ENCODE measurements at regions not wholly inside any gene's neighbourhood (a gene's known extent, or its start where the extent isn't known, plus 50 kb on each side); places are given as distances from the start of the nearest gene placed in this dataset.

- H3K27ac ChIP-seq (ENCODE audit: low read length), result no peak overlapping the region
- ATAC-seq (no peak), DNase-seq (no peak)
- Mint-ChIP-seq H3K36me3 (no peaks in the 10 kb centered on the region), H3K4me1 (no peaks in the 10 kb centered on the region), H3K27ac (no peak overlapping the region), H3K9me3 (no peaks in the 10 kb centered on the region), H3K4me3 (no peak overlapping the region), H3K27me3 (ENCODE audit: low read depth in 2 of 2) (peaks cover 0 to 12% of the 10 kb centered on the region in 2 donors)
- no peaks in the 10 kb centered on the region for H3K27me3 ChIP-seq (ENCODE audit: control insufficient read depth, insufficient read depth, low read length)
- no peaks in the 10 kb centered on the region for H3K36me3 ChIP-seq (ENCODE audit: control insufficient read depth, insufficient read depth, low read length)
- H3K9me3 ChIP-seq (ENCODE audit: control insufficient read depth, insufficient read depth, low read length), result no peaks in the 10 kb centered on the region
- WGBS (ENCODE audit: insufficient coverage), result 90% methylated on average over 8 of the region's 9 CpGs
- no peak overlapping the region for H3K4me3 ChIP-seq (ENCODE audit: low read length)
- TF ChIP-seq, protein P1, sequence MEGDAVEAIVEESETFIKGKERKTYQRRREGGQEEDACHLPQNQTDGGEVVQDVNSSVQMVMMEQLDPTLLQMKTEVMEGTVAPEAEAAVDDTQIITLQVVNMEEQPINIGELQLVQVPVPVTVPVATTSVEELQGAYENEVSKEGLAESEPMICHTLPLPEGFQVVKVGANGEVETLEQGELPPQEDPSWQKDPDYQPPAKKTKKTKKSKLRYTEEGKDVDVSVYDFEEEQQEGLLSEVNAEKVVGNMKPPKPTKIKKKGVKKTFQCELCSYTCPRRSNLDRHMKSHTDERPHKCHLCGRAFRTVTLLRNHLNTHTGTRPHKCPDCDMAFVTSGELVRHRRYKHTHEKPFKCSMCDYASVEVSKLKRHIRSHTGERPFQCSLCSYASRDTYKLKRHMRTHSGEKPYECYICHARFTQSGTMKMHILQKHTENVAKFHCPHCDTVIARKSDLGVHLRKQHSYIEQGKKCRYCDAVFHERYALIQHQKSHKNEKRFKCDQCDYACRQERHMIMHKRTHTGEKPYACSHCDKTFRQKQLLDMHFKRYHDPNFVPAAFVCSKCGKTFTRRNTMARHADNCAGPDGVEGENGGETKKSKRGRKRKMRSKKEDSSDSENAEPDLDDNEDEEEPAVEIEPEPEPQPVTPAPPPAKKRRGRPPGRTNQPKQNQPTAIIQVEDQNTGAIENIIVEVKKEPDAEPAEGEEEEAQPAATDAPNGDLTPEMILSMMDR (IDR thresholded peaks at IDR 0.05), result no peak
- intact Hi-C loops (cut with micrococcal nuclease), result no loop called here
- no peaks in the 10 kb centered on the region for H3K4me1 ChIP-seq (ENCODE audit: control insufficient read depth, insufficient read depth, low read length)
Measured at GRCh38 chr5:61245936-61246335, 83.7 kb upstream of the SMIM15 start.

DNA sequence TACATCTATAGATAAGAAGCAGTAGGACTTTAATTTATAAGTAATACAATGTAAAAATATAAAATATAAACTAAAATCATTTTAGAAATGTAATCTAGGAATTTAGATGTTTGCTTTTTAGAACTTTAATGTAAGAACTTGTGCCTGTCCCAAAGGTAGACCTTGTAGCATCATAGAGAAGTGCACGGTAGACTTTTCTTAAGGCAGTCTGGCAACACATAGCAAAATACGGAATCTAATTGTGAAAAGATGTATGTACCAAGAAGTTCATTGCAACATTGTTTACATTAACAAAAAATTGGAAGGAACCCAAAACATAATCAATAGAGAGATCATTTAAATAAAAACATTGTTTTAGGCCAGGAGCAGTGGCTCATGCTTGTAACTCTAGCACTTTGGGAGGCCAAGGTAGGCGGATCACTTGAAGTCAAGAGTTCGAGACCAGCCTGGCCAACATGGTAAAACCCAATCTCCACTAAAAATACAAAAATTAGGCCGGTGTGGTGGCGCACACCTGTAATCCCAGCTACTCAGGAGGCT lies 84.6 kb upstream of the SMIM15 start:
- TF ChIP-seq, protein P1 (IDR thresholded peaks at IDR 0.05), result no peak
- H3K36me3 ChIP-seq (ENCODE audit: control insufficient read depth, insufficient read depth, low read length), result no peaks in the 10 kb centered on the region
- Mint-ChIP-seq H3K4me1 (no peaks in the 10 kb centered on the region), H3K27me3 (ENCODE audit: low read depth in 2 of 2) (peaks cover 0 to 7% of the 10 kb centered on the region in 2 donors), H3K27ac (no peak overlapping the region), H3K9me3 (no peaks in the 10 kb centered on the region), H3K4me3 (no peak overlapping the region), H3K36me3 (no peaks in the 10 kb centered on the region)
- intact Hi-C loops (cut with micrococcal nuclease), result no loop called here
- no peaks in the 10 kb centered on the region for H3K27me3 ChIP-seq (ENCODE audit: control insufficient read depth, insufficient read depth, low read length)
- WGBS (ENCODE audit: insufficient coverage), result 94% methylated on average over 5 of the region's 6 CpGs
- no peaks in the 10 kb centered on the region for H3K9me3 ChIP-seq (ENCODE audit: control insufficient read depth, insufficient read depth, low read length)
- no peak overlapping the region for H3K4me3 ChIP-seq (ENCODE audit: low read length)
- DNase-seq, result no peak
- H3K27ac ChIP-seq (ENCODE audit: low read length), result no peak overlapping the region
- H3K4me1 ChIP-seq (ENCODE audit: control insufficient read depth, insufficient read depth, low read length), result no peaks in the 10 kb centered on the region
- no peak for ATAC-seq

GRCh38 chr5:61251874-61252642 lies 80.0 kb upstream of the ZSWIM6 start:
- intact Hi-C loops (cut with micrococcal nuclease), result no loop called here
- H3K36me3 ChIP-seq (ENCODE audit: control insufficient read depth, insufficient read depth, low read length), result no peaks in the 10 kb centered on the region
- DNase-seq (no peak), ATAC-seq (no peak)
- Mint-ChIP-seq H3K27me3 (ENCODE audit: low read depth in 2 of 2) (peaks cover 9 to 20% of the 10 kb centered on the region in 2 donors), H3K36me3 (no peaks in the 10 kb centered on the region), H3K27ac (no peak overlapping the region), H3K4me1 (no peaks in the 10 kb centered on the region), H3K9me3 (no peaks in the 10 kb centered on the region), H3K4me3 (no peak overlapping the region)
- H3K4me1 ChIP-seq (ENCODE audit: control insufficient read depth, insufficient read depth, low read length), result no peaks in the 10 kb centered on the region
- no peak overlapping the region for H3K27ac ChIP-seq (ENCODE audit: low read length)
- 91% methylated on average over 11 of the region's 11 CpGs for WGBS (ENCODE audit: insufficient coverage)
- no peaks in the 10 kb centered on the region for H3K9me3 ChIP-seq (ENCODE audit: control insufficient read depth, insufficient read depth, low read length)
- H3K27me3 ChIP-seq (ENCODE audit: control insufficient read depth, insufficient read depth, low read length), result no peaks in the 10 kb centered on the region
- TF ChIP-seq, protein P1 (IDR thresholded peaks at IDR 0.05), result no peak
- H3K4me3 ChIP-seq (ENCODE audit: low read length), result no peak overlapping the region

DNA sequence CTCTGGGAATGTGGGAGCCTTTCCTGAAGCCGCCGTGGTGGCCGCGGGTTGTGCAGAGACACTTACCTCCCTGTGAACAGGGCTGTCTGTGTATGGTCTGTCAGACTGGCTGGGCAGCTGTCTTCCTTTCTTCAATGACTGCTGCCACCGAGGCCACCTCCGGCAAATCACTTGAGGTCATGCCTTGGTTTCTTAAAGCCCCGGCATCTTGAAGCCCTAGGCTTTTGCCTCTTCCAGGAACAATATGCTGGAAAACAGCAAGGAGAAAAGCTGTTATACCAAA lies 79.5 kb upstream of the ZSWIM6 start:
- Mint-ChIP-seq H3K9me3 (no peaks in the 10 kb centered on the region), H3K27me3 (ENCODE audit: low read depth in 2 of 2) (peaks cover 9 to 20% of the 10 kb centered on the region in 2 donors)

More for the DNA sequence above, 79.5 kb upstream of the ZSWIM6 start:
- H3K9me3 ChIP-seq (ENCODE audit: control insufficient read depth, insufficient read depth, low read length), result no peaks in the 10 kb centered on the region
- ATAC-seq, result no peak
- Mint-ChIP-seq H3K27ac (no peak overlapping the region), H3K4me1 (no peaks in the 10 kb centered on the region), H3K4me3 (no peak overlapping the region), H3K36me3 (no peaks in the 10 kb centered on the region)
- H3K27me3 ChIP-seq (ENCODE audit: control insufficient read depth, insufficient read depth, low read length), result no peaks in the 10 kb centered on the region
- TF ChIP-seq, protein P1 (IDR thresholded peaks at IDR 0.05), result no peak
- 94% methylated on average over 7 of the region's 7 CpGs for WGBS (ENCODE audit: insufficient coverage)
- H3K4me1 ChIP-seq (ENCODE audit: control insufficient read depth, insufficient read depth, low read length), result no peaks in the 10 kb centered on the region
- no peak for DNase-seq
- H3K4me3 ChIP-seq (ENCODE audit: low read length), result no peak overlapping the region
- H3K36me3 ChIP-seq (ENCODE audit: control insufficient read depth, insufficient read depth, low read length), result no peaks in the 10 kb centered on the region
- intact Hi-C loops (cut with micrococcal nuclease), result no loop called here
- no peak overlapping the region for H3K27ac ChIP-seq (ENCODE audit: low read length)
